Transverse colon (tissue), 4 donors: ENCODE measurements at regions not wholly inside any gene's neighbourhood (a gene's known extent, or its start where the extent isn't known, plus 50 kb on each side); places are given as distances from the start of the nearest gene placed in this dataset.

Experiments
- EP300 ChIP-seq: sonication (generic); formaldehyde crosslinking; IDR thresholded peaks from one replicate; pipeline ENCODE4 v1.6.1; 2017; ENCODE audit warnings: antibody characterized with exemption, low read depth
- POLR2A ChIP-seq: fragments of 450-650 bp; IDR thresholded peaks from one replicate; pipeline ENCODE4 v1.6.1; 2016; ENCODE audit warnings: antibody characterized with exemption, mild to moderate bottlenecking, moderate library complexity
- POLR2AphosphoS5 ChIP-seq, 3 donors: sonication (generic); formaldehyde crosslinking; IDR thresholded peaks; one replicate each; pipeline ENCODE4 v1.6.1; 2016; ENCODE audit warnings: antibody characterized with exemption in 3 of 3
- TF ChIP-seq, protein P1 (sequence below), 5 experiments: fragments of 200-600 bp in 3 of 5; fragments of 450-650 bp in 2 of 5; sonication (generic) in 3 of 5; IDR thresholded peaks; 1 replicate in 2 of 5; 2 replicates in 3 of 5; pipeline ENCODE4 v1.5.1; 2016 to 2017; ENCODE audit warnings: antibody characterized with exemption in 5 of 5, inconsistent platforms in 3 of 5, mild to moderate bottlenecking in 2 of 5, moderate library complexity in 1 of 5

DNA sequence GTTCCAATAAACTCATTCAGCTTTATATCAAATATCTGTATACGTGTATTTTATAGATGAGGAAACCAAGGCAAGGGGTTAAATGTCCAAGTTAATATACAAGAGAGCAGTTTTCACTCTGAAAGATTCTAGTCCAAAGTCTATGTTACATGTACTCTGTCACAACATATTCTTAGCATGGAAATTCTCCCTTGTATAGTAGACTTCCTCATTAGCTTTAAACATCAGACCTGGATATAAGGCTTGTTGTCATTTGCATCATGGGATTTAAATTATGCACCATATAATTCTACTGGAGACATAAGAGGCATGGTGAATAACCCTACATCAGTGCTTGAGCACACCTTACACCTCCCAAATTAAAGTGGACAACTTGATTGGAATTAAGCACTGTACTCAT lies 681.9 kb upstream of the CCDC179 start:
- TF ChIP-seq, protein P1, sequence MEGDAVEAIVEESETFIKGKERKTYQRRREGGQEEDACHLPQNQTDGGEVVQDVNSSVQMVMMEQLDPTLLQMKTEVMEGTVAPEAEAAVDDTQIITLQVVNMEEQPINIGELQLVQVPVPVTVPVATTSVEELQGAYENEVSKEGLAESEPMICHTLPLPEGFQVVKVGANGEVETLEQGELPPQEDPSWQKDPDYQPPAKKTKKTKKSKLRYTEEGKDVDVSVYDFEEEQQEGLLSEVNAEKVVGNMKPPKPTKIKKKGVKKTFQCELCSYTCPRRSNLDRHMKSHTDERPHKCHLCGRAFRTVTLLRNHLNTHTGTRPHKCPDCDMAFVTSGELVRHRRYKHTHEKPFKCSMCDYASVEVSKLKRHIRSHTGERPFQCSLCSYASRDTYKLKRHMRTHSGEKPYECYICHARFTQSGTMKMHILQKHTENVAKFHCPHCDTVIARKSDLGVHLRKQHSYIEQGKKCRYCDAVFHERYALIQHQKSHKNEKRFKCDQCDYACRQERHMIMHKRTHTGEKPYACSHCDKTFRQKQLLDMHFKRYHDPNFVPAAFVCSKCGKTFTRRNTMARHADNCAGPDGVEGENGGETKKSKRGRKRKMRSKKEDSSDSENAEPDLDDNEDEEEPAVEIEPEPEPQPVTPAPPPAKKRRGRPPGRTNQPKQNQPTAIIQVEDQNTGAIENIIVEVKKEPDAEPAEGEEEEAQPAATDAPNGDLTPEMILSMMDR (IDR thresholded peaks at IDR 0.05) = no peak
- no peak for TF ChIP-seq POLR2A
- TF ChIP-seq POLR2AphosphoS5 (IDR thresholded peaks at IDR 0.05) = no peak
- TF ChIP-seq EP300 = no peak
